Upper lobe of left lung (tissue), 6 donors: ENCODE measurements at regions not wholly inside any gene's neighbourhood (a gene's known extent, or its start where the extent isn't known, plus 50 kb on each side); places are given as distances from the start of the nearest gene placed in this dataset.

Source experiments
- ATAC-seq, 2 donors: fragments of 200-7000 bp; cut with Tn5 transposase; one replicate each; pipeline ENCODE4 v1.9.1; 2022; ENCODE audit warnings: mild to moderate bottlenecking in 2 of 2, moderate library complexity in 2 of 2; ENCODE audit not compliant: low FRiP score in 2 of 2
- DNase-seq, 2 donors: peaks; one replicate each; pipeline ENCODE4 v3.0.0-alpha.2; 2019 to 2020
- H3K27ac ChIP-seq, 4 donors: fragments of 200-600 bp; sonication (generic); one replicate each; pipeline ENCODE4 v1.5.1; 2016 to 2019
- H3K27me3 ChIP-seq, 4 donors: fragments of 200-600 bp; sonication (generic); one replicate each; pipeline ENCODE4 v1.5.1; 2017 to 2019
- H3K36me3 ChIP-seq, 4 donors: fragments of 200-600 bp; sonication (generic); one replicate each; pipeline ENCODE4 v1.5.1; 2016 to 2019
- H3K4me1 ChIP-seq, 4 donors: fragments of 200-600 bp; sonication (generic); one replicate each; pipeline ENCODE4 v1.5.1; 2018 to 2019
- H3K4me3 ChIP-seq, 4 donors: fragments of 200-600 bp; sonication (generic); one replicate each; pipeline ENCODE4 v1.5.1; 2017 to 2019; ENCODE audit warnings: mild to moderate bottlenecking in 2 of 4, moderate library complexity in 1 of 4
- H3K9me3 ChIP-seq, 4 donors: fragments of 200-600 bp; sonication (generic); one replicate each; pipeline ENCODE4 v1.5.1; 2018 to 2019
- CTCF ChIP-seq, 6 experiments: fragments of 450-650 bp in 4 of 6; fragments of 200-600 bp in 2 of 6; sonication (generic) in 2 of 6; IDR thresholded peaks; one replicate each; pipeline ENCODE4 v1.5.1; 2016 to 2019; ENCODE audit warnings: antibody characterized with exemption in 6 of 6
- EP300 ChIP-seq, 4 donors: sonication (generic); formaldehyde crosslinking; IDR thresholded peaks; one replicate each; pipeline ENCODE4 v1.5.1; 2017; ENCODE audit warnings: antibody characterized with exemption in 4 of 4, control low read depth in 2 of 4
- POLR2A ChIP-seq, 4 donors: fragments of 450-650 bp; IDR thresholded peaks; one replicate each; pipeline ENCODE4 v1.5.1; 2016 to 2017; ENCODE audit warnings: antibody characterized with exemption in 4 of 4, mild to moderate bottlenecking in 2 of 4
- POLR2AphosphoS5 ChIP-seq, 2 donors: sonication (generic); formaldehyde crosslinking; IDR thresholded peaks; one replicate each; pipeline ENCODE4 v1.5.1; 2017; ENCODE audit warnings: antibody characterized with exemption in 2 of 2
- WGBS, 2 donors: methylation state at CpG; one replicate each; pipeline ENCODE4 v1.1.5; 2017 to 2018; 5-methylcytosine and 5-hydroxymethylcytosine counted together
- donor health status: DM: no; HTN: no; CAD: no; lungs with moderate emphysema.
- donor health status: DM: no; HTN: yes; CAD: no; lungs with severe emphysema.

GRCh38 chr18:61742565-61743429 is 150.0 kb downstream of the RNF152 start:
- DNase-seq (peak; percentile 26 to 65), ATAC-seq (peak in 1 of 2 donors; percentile 19)
- peaks cover 0 to 11% (median 7%) of the 10 kb centered on the region in 4 donors for H3K4me1 ChIP-seq
- TF ChIP-seq POLR2AphosphoS5 (IDR thresholded peaks at IDR 0.05) (peak in 1 of 2 donors; percentile 73), EP300 (IDR thresholded peaks at IDR 0.05) (peak in 3 of 4 donors; percentile 69 to 91 (median 83)), POLR2A (IDR thresholded peaks at IDR 0.05) (no peak), CTCF (IDR thresholded peaks at IDR 0.05) (no peak)
- WGBS, 2 donors = 70 to 78% methylated on average over 8 of the region's 8 CpGs
- H3K27me3 ChIP-seq = no peaks in the 10 kb centered on the region
- no peaks in the 10 kb centered on the region for H3K9me3 ChIP-seq
- H3K4me3 ChIP-seq = no peak overlapping the region
- no peaks in the 10 kb centered on the region for H3K36me3 ChIP-seq
- H3K27ac ChIP-seq = peak overlapping the region; percentile 35 to 77 (median 51)

- ATAC-seq (no peak), DNase-seq (no peak)
- Histone ChIP-seq H3K27ac (peak overlapping the region in 3 of 4 donors; percentile 24 to 77 (median 35)), H3K36me3 (no peaks in the 10 kb centered on the region), H3K4me1 (peaks cover 0 to 12% (median 5%) of the 10 kb centered on the region in 4 donors), H3K9me3 (no peaks in the 10 kb centered on the region), H3K27me3 (no peaks in the 10 kb centered on the region), H3K4me3 (no peak overlapping the region)
- WGBS, 2 donors = 57 to 74% methylated on average over 6 of the region's 6 CpGs
- TF ChIP-seq CTCF (IDR thresholded peaks at IDR 0.05) (no peak), EP300 (IDR thresholded peaks at IDR 0.05) (no peak), POLR2A (IDR thresholded peaks at IDR 0.05) (no peak), POLR2AphosphoS5 (IDR thresholded peaks at IDR 0.05) (no peak)
These were observed 150.8 kb downstream of the RNF152 start for GRCh38 chr18:61741881-61742454.

GRCh38 chr18:61738488-61738887 is 154.3 kb downstream of the RNF152 start:
- TF ChIP-seq CTCF (IDR thresholded peaks at IDR 0.05) (no peak), EP300 (IDR thresholded peaks at IDR 0.05) (peak in 1 of 4 donors; percentile 52), POLR2AphosphoS5 (IDR thresholded peaks at IDR 0.05) (no peak), POLR2A (IDR thresholded peaks at IDR 0.05) (no peak)
- Histone ChIP-seq H3K9me3 (no peaks in the 10 kb centered on the region), H3K27ac (peak overlapping the region; percentile 55 to 82 (median 78)), H3K36me3 (no peaks in the 10 kb centered on the region), H3K4me3 (no peak overlapping the region), H3K27me3 (no peaks in the 10 kb centered on the region), H3K4me1 (peaks cover 6 to 20% (median 11%) of the 10 kb centered on the region in 4 donors)
- DNase-seq (peak in 1 of 2 donors; percentile 44), ATAC-seq (peak in 1 of 2 donors; percentile 60)
- WGBS, 2 donors = 64 to 72% methylated on average over 3 of the region's 3 CpGs

GRCh38 chr18:61738042-61738441 is 154.8 kb downstream of the RNF152 start:
- H3K27me3 ChIP-seq = no peaks in the 10 kb centered on the region
- DNase-seq = no peak
- H3K36me3 ChIP-seq = no peaks in the 10 kb centered on the region
- ATAC-seq = peak in 1 of 2 donors; percentile 45
- no peaks in the 10 kb centered on the region for H3K9me3 ChIP-seq
- peaks cover 6 to 20% (median 11%) of the 10 kb centered on the region in 4 donors for H3K4me1 ChIP-seq
- H3K4me3 ChIP-seq = no peak overlapping the region
- no peak for TF ChIP-seq CTCF (IDR thresholded peaks at IDR 0.05)
- peak; percentile 16 to 59 for TF ChIP-seq POLR2AphosphoS5 (IDR thresholded peaks at IDR 0.05)
- no peak for TF ChIP-seq POLR2A (IDR thresholded peaks at IDR 0.05)
- TF ChIP-seq EP300 (IDR thresholded peaks at IDR 0.05) = peak in 1 of 4 donors; percentile 63
- peak overlapping the region; percentile 55 to 82 (median 78) for H3K27ac ChIP-seq
- WGBS, 2 donors = 62 to 67% methylated on average over 1 of the region's 1 CpG
